GM18861 (cell line): ENCODE measurements at regions not wholly inside any gene's neighbourhood (a gene's known extent, or its start where the extent isn't known, plus 50 kb on each side); places are given as distances from the start of the nearest gene placed in this dataset.

ENCODE experiments used
- ATAC-seq: cut with Tn5 transposase; IDR thresholded peaks from one replicate; pipeline ENCODE4 v1.9.1; 2021; ENCODE audit not compliant: unreplicated experiment

DNA sequence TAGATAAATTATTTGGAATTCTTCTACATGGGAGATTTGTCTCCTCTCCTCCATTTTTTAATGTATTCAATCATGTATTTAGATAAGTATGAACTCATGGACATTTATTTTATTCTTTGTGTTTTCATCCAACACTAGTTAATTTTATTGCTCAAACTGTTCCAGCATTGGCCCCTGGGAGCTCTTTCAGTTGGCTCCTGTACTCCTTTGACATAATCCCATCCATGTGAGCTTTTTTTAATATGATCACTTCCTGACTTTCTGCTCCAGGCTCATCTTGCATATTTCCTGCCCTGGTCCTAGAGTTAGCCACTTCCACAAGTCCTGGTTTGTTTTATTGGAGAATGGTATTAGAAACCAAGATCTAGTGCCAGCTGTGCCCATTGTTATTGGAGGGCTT, 419.0 kb upstream of the CDH11 start:
- no peak for ATAC-seq

DNA sequence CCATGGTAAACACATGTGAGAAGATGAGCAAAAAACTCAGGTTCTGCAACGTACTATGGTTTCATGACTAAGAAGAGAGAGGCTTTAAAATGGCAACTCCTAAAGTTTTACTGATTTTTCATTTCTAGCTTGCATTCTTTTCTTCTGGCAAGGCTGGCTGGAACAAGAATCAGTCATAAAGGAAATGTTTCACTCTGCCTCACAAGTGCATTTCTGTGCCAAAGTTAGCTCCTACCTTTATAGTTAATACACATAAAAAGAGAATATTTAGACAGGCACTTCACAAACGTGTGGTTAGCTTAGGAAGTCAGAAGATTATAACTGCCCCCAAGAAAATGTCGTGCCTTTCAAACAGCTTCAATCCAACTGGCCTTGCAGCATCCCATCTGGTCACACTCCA, 417.1 kb upstream of the CDH11 start:
- ATAC-seq = no peak

GRCh38 chr16:65537336-65537735, 415.5 kb upstream of the CDH11 start:
- no peak for ATAC-seq

- ATAC-seq = no peak
Measured at GRCh38 chr16:65534121-65534528, 412.3 kb upstream of the CDH11 start.

- ATAC-seq = no peak
Measured at GRCh38 chr16:65532846-65533245, 411.0 kb upstream of the CDH11 start.

DNA sequence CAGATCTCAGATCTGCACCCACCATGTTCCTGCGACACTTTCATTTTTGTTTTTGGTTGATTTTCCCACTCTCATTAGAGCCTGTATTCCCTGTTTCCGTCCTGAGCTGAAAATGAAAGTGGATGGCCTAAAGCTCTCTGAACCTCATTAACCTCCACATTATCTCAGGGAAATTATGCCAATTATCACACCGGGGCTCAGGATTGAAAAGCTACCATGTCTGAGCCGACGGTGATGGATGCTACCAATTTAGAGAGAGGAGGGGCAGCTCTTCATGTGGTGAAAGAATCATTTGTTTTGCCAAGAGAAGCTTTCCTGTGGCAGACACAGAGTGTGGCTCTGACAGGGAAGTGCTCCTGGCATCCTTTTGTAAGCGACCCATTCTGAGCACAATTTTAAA, 410.4 kb upstream of the CDH11 start:
- ATAC-seq = no peak

- ATAC-seq = no peak
Measured at GRCh38 chr16:65531475-65531874, 409.6 kb upstream of the CDH11 start.

DNA sequence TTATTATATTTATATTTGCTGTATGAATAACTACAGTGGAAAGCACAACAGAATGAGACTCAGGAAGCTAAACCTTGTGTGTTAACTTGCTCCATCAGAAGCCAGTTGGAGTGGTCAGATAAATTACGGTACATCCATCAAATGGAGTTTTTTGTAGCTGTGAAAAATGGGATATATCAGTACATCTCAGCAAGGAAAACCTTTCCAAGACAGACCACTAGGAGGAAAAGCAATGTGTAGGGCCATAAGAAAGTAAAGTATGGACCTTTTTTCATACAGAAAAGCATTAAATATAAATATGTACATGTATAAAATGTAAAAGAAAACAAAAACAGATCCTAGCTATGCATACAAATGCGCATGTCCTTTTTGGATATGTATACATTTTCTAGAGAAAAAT, 403.8 kb upstream of the CDH11 start:
- ATAC-seq = no peak

DNA sequence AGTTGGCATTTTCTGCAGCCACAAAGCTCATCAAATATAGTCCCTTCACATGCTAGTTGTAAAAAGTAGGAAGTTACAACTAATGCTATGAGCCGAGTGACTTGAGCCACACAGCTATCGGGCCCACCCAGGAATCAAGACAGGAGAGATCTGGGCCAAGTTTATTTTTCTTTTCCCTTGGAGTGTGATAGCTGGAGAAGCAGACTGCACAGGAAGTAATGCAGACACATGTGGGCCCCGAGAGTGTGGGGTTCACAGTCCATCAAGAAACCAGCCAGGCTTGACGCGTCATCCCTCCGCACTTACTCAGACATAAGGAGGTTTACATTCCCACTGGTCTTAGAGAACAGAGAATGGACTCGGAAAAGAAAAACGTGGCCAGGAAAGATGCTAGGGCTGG, 403.1 kb upstream of the CDH11 start:
- no peak for ATAC-seq

DNA sequence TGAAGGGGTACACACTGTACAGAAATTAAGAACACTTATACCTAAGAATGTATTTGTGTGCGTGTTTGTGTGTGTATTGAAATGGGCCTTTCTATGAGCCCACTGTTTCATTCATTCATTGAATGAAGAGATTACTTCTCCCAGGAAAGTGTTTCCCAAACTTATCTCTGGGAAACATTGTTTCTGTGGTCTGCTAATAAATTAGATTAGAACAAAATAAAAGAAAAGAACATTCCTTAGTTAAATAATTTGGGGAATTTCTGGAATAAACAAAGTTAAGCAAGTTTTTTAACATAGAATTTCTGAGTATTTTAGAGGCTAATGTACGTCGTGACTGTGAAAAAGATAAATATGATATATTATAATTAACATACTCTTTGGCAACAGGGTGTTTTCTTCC, 402.4 kb upstream of the CDH11 start:
- no peak for ATAC-seq

GRCh38 chr16:65523283-65523944, 401.6 kb upstream of the CDH11 start:
- no peak for ATAC-seq

GRCh38 chr16:65522412-65522811, 400.5 kb upstream of the CDH11 start:
- no peak for ATAC-seq

- no peak for ATAC-seq
Measured at GRCh38 chr16:65521633-65522328, 399.9 kb upstream of the CDH11 start.

- ATAC-seq = no peak
Measured at GRCh38 chr16:65519402-65519801, 397.5 kb upstream of the CDH11 start.

DNA sequence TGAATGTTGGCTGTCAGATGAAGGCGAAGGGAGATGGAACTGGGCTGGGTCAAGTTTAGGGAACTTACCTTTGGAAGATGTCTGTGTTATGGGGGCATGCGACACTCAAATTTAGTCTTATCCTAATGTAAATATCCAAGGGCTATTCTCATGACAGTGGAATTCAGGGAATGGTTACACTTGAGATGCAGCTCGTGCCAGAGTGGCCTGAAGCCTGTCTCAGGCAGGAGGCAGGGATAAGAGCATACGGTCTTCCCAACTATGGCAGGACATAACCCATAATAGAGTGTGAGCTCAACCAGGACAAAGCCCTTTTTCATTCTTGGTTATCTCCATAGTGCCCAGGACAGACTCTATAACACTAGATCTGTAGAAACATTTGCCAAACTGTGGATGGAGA, 393.3 kb upstream of the CDH11 start:
- ATAC-seq = no peak

GRCh38 chr16:65510850-65511249, 389.0 kb upstream of the CDH11 start:
- ATAC-seq = no peak

DNA sequence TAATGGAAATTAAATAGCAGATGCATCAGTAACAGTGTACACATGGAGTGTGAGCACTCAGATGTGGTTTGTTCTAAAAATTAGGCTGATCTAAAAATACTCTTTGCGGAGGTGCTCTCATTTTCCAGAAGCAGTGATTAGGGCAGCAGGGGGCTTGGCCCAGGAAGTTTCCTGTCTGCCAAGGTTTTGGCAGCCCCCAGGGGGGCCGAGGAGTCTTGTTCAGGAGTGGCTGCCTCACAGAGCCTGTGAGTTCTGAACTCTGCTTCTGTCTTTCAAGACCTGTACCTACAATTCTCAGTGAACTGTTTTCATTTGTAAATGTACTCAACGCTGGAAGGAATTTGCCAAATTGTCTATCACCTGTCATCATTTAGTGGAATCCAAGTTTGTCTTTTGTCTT, 388.4 kb upstream of the CDH11 start:
- no peak for ATAC-seq

GRCh38 chr16:65509172-65509571, 387.3 kb upstream of the CDH11 start:
- ATAC-seq = no peak

- ATAC-seq = no peak
Measured at GRCh38 chr16:65500919-65501318, 379.1 kb upstream of the CDH11 start.

DNA sequence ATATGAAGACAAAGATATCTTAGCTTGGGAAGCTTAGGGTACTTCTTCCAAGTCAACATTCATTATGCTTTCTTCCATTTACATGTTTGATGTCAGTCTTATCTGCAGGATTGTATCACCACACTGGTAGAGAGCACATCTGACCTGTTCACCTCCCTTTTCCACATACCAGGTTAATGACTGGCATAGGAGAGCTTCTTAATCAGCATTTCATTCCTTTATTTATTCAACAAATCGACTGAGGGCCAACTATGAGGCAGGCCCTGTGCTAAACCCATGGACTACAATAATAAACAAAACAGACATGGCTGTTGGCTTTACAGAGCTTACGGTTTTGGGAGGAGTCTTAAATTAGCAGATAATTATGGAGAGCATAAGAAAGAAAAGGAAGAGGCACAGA, 378.1 kb upstream of the CDH11 start:
- no peak for ATAC-seq

- ATAC-seq = no peak
Measured at GRCh38 chr16:65499566-65499965, 377.7 kb upstream of the CDH11 start.

GRCh38 chr16:65497571-65497970, 375.7 kb upstream of the CDH11 start:
- no peak for ATAC-seq

- no peak for ATAC-seq
Measured at GRCh38 chr16:65495106-65495505, 373.2 kb upstream of the CDH11 start.
